AG10803 (cell line): ENCODE measurements at regions not wholly inside any gene's neighbourhood (a gene's known extent, or its start where the extent isn't known, plus 50 kb on each side); places are given as distances from the start of the nearest gene placed in this dataset.
"Not testable (repeated sequence)": the region's sequence is repeated elsewhere in the genome, so short reads cannot be mapped to it uniquely, and the experiment has no call there.

Source experiments
- DNase-seq: peaks from one replicate; pipeline ENCODE4 v3.0.0; 2010; ENCODE audit warnings: low read depth
- H3K4me3 ChIP-seq: 2 replicates; pipeline ENCODE4 v1.5.1; 2011; ENCODE audit warnings: mild to moderate bottlenecking, low read length, control low read depth
- TF ChIP-seq, protein P1 (sequence below): conservative IDR thresholded peaks from 2 replicates; pipeline ENCODE4 v1.5.1; 2011; ENCODE audit warnings: mild to moderate bottlenecking, low read length, control low read depth, inconsistent platforms

DNA sequence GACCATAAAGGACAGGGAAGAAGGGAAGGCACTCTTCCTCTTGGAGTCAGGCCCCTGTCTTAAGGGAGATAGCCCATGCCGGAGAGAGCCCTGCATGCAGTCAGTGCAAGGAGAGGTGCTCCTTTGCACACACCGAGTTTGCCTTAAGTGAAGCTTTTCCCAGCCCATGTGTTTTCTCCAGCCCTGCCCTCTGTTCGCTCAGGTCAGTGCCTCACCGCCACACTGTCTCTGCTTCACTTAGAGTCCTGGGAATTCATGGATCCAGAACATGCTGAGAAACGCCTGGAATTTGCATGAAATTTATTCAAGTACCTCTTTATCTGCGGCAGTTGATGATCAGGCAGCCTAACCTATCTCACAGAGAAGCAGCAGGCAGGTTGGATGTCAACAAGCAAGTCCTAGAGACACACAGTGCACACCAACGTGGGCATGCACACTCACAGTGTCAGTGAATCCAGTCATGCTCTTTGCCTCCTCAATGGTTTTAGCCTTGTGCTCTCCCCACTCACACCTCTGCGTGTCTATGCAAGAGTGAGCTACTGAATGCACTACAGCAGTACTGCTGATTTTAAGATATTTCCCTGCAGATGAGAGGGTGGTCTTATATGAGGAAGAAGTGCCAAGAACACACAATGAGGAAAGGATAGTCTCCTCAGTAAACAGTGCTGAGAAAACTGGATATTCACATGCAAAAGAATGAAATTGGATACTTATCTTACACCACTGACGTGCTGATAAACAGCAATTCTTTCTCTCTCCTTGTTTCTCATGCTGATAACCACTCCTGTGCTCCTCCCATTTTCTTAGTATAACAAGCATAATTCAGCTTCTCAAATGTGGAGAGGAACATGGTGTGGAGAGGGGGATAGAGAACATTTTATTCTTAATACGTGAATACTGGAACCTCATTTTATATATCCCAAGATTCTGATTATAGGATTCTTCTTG lies 295.1 kb upstream of the CDYL start:
- TF ChIP-seq, protein P1, sequence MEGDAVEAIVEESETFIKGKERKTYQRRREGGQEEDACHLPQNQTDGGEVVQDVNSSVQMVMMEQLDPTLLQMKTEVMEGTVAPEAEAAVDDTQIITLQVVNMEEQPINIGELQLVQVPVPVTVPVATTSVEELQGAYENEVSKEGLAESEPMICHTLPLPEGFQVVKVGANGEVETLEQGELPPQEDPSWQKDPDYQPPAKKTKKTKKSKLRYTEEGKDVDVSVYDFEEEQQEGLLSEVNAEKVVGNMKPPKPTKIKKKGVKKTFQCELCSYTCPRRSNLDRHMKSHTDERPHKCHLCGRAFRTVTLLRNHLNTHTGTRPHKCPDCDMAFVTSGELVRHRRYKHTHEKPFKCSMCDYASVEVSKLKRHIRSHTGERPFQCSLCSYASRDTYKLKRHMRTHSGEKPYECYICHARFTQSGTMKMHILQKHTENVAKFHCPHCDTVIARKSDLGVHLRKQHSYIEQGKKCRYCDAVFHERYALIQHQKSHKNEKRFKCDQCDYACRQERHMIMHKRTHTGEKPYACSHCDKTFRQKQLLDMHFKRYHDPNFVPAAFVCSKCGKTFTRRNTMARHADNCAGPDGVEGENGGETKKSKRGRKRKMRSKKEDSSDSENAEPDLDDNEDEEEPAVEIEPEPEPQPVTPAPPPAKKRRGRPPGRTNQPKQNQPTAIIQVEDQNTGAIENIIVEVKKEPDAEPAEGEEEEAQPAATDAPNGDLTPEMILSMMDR: no peak
- no peak for DNase-seq
- no peak overlapping the region for H3K4me3 ChIP-seq

DNA sequence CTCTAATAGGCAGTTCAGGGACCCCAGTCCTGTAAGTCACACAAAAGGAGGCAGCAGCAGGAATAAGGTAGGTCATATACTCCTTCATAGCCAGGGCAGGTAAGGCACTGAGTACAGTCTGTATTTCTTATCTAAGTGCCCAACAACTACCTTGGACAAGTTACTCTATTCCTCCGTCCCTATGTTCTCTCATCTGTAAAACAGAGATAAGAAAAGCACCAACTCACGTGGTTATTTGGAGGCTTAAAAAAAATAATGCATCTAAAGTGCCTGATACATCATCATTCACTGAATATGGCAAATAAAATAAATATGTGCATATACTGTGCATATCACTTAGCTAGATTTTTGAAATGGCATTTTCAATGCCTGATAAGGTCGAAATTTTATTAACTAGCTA lies 298.1 kb upstream of the CDYL start:
- no peak for DNase-seq
- H3K4me3 ChIP-seq: no peak overlapping the region
- TF ChIP-seq, protein P1: no peak

DNA sequence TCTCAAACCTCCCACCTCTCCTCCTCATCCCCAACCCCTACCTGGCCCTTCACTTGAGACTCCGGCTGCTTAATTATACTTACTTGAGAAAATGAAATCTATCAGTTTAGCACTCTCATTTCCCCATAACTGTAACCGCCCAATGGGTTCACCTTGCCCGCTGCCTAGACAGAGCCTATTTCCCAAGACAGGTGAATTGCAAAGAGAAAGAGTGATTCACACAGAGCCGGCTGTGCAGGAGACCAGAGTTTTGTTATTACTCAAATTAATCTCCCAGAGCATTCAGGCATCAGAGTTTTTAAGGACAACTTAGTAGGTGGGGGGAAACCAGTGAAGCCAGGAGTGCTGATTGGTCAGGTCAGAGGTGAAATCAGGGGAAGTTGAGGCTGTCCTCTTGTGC lies 301.4 kb upstream of the CDYL start:
- DNase-seq: no peak
- TF ChIP-seq, protein P1: no peak
- no peak overlapping the region for H3K4me3 ChIP-seq

DNA sequence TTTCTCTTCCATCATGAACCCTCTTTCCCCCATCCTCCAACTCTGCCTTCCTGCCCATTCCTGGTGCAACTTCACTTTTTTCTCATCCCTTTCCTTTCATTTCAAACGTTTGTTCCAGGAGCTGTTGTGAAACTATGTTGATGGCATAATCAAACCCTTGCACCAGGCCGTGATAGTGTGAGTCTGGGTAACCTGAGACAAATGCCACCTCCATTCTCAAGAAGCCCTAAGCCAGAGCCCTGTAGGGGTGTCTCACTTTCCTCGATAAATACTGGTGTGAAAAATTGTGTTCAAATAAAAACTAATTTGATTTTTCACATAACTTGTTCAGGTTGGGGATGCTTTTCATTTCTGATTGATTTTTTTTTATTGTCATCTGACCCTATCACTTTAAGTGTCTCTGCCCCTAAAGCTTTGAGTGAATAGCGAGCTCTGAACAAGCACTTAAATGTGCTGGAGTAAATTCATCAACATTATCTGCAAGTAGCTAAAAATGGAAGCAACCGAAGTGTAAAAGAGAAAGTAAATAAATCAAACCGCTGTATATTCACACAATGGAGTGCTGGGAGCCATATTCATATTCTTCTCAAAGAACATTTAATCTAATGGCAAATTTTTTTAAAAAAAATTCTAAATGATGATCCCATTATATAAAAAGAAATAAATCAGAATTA lies 303.1 kb upstream of the CDYL start:
- no peak for DNase-seq
- TF ChIP-seq, protein P1: no peak

DNA sequence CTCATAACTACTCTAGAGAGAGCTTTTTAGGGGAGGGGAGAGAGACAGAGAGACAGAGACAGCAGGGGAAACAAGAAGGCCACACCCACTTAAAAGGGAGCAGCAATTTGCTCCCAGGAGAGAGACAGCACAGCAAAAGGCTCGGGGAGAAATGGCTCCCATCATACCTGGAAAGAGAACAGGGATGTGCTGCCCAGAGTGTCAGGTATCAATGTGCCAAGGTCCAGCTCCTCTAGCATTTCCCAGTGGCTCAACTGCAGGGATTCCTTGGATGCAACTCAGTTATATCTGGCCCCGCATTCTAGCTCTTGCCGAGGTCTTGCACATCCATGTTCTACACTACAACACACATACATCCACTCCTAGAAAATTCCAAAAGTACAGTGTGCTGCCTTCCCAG lies 304.0 kb upstream of the CDYL start:
- DNase-seq: no peak
- no peak overlapping the region for H3K4me3 ChIP-seq
- TF ChIP-seq, protein P1: no peak

More for the DNA sequence above, 303.1 kb upstream of the CDYL start:
- no peak overlapping the region for H3K4me3 ChIP-seq

DNA sequence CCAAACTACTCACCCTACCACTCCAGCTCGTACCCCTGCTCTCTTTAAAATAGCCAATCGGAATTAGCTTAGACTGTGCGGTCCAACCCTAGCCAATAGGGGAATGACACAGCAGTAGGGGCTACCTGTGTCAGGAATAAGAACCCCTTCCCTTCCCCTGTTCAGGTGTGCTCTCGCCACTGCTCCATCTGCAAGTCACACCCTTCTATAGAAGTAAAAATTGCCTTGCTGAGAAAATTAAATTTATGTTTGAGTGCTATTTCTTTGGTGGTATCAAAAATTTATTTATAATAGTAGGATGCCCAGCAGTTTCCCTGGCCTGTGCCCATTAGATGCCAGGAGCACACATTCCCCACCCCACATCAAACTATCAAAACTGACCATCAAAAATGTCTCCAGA lies 304.7 kb upstream of the CDYL start:
- not testable (repeated sequence) for DNase-seq, H3K4me3 ChIP-seq

DNA sequence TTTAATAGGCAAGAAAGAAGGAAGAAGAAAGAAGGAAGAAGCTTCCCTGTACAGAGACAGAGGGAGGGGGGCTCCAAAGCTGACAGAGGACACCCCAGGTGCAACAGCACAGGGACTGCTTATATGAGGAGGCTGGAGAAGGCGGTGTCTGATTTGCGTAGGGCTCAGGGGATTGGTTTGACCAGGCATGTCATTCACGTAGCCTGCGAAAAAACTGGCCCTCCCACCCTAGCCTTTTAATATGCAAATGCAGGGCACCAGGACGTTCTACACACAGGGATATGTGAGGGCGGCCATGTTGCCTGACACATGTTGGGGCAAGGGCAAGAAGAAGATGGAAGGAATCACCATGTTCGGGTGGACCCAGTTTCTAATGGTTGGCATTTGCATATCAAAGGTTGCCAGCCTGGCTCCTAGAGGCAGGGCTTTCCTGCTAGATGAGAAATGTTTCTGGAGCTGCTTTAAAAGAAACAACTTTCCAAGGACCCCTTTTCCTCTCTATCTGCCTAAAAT lies 305.4 kb upstream of the CDYL start:
- TF ChIP-seq, protein P1: no peak
- no peak for DNase-seq
- H3K4me3 ChIP-seq: no peak overlapping the region
